ENCODE measurements at regions not wholly inside any gene's neighbourhood (a gene's known extent, or its start where the extent isn't known, plus 50 kb on each side); places are given as distances from the start of the nearest gene placed in this dataset.

GRCh38 chr6:84854811-84855400 is 90.5 kb upstream of the TBX18 start:
- TF ChIP-seq FOXM1 (IDR thresholded peaks at IDR 0.05; ENCODE audit: borderline replicate concordance, low read depth) (no peak), NFIC (IDR thresholded peaks at IDR 0.05) (no peak), TEAD4 (IDR thresholded peaks at IDR 0.05) (no peak), EGR1 (IDR thresholded peaks at IDR 0.05) (no peak), TAF1 (IDR thresholded peaks at IDR 0.05; ENCODE audit: low read depth) (no peak), REST (IDR thresholded peaks at IDR 0.05; ENCODE audit: low read depth) (no peak), YY1 (IDR thresholded peaks at IDR 0.05; ENCODE audit: low read depth) (no peak), CREB1 (IDR thresholded peaks at IDR 0.05; ENCODE audit: low read depth) (no peak), ZBTB7A (IDR thresholded peaks at IDR 0.05; ENCODE audit: low read depth) (no peak), RAD21 (IDR thresholded peaks at IDR 0.05; ENCODE audit: low read depth) (no peak), CEBPB (IDR thresholded peaks at IDR 0.05) (no peak), USF1 (IDR thresholded peaks at IDR 0.05) (no peak), EP300 (IDR thresholded peaks at IDR 0.05; ENCODE audit: borderline replicate concordance) (no peak), MAX (IDR thresholded peaks at IDR 0.05) (no peak), TCF12 (IDR thresholded peaks at IDR 0.05; ENCODE audit: low read depth) (no peak)

- no peak for TF ChIP-seq RAD21 (IDR thresholded peaks at IDR 0.05; ENCODE audit: low read depth)
- TF ChIP-seq REST (IDR thresholded peaks at IDR 0.05; ENCODE audit: low read depth) = no peak
- no peak for TF ChIP-seq TAF1 (IDR thresholded peaks at IDR 0.05; ENCODE audit: low read depth)
- TF ChIP-seq USF1 (IDR thresholded peaks at IDR 0.05) = no peak
- no peak for TF ChIP-seq TCF12 (IDR thresholded peaks at IDR 0.05; ENCODE audit: low read depth)
- no peak for TF ChIP-seq YY1 (IDR thresholded peaks at IDR 0.05; ENCODE audit: low read depth)
- TF ChIP-seq CREB1 (IDR thresholded peaks at IDR 0.05; ENCODE audit: low read depth) = no peak
- no peak for TF ChIP-seq FOXM1 (IDR thresholded peaks at IDR 0.05; ENCODE audit: borderline replicate concordance, low read depth)
- no peak for TF ChIP-seq NFIC (IDR thresholded peaks at IDR 0.05)
- no peak for TF ChIP-seq CEBPB (IDR thresholded peaks at IDR 0.05)
- no peak for TF ChIP-seq TEAD4 (IDR thresholded peaks at IDR 0.05)
- no peak for TF ChIP-seq ZBTB7A (IDR thresholded peaks at IDR 0.05; ENCODE audit: low read depth)
Measured at GRCh38 chr6:84853901-84854300, 89.5 kb upstream of the TBX18 start.

GRCh38 chr6:84848960-84849359 is 84.6 kb upstream of the TBX18 start:
- no peak for TF ChIP-seq YY1 (IDR thresholded peaks at IDR 0.05; ENCODE audit: low read depth)
- no peak for TF ChIP-seq EP300 (IDR thresholded peaks at IDR 0.05; ENCODE audit: borderline replicate concordance)
- TF ChIP-seq TCF12 (IDR thresholded peaks at IDR 0.05; ENCODE audit: low read depth) = no peak
- TF ChIP-seq USF1 (IDR thresholded peaks at IDR 0.05) = no peak
- no peak for TF ChIP-seq RAD21 (IDR thresholded peaks at IDR 0.05; ENCODE audit: low read depth)

- TF ChIP-seq TAF1 (IDR thresholded peaks at IDR 0.05; ENCODE audit: low read depth) (no peak), NFIC (IDR thresholded peaks at IDR 0.05) (no peak), EP300 (IDR thresholded peaks at IDR 0.05; ENCODE audit: borderline replicate concordance) (no peak), CREB1 (IDR thresholded peaks at IDR 0.05; ENCODE audit: low read depth) (no peak), RAD21 (IDR thresholded peaks at IDR 0.05; ENCODE audit: low read depth) (no peak), TEAD4 (IDR thresholded peaks at IDR 0.05) (no peak), ZBTB7A (IDR thresholded peaks at IDR 0.05; ENCODE audit: low read depth) (no peak), TCF12 (IDR thresholded peaks at IDR 0.05; ENCODE audit: low read depth) (no peak), FOXM1 (IDR thresholded peaks at IDR 0.05; ENCODE audit: borderline replicate concordance, low read depth) (no peak), MAX (IDR thresholded peaks at IDR 0.05) (no peak), REST (IDR thresholded peaks at IDR 0.05; ENCODE audit: low read depth) (no peak), CEBPB (IDR thresholded peaks at IDR 0.05) (no peak), EGR1 (IDR thresholded peaks at IDR 0.05) (no peak), YY1 (IDR thresholded peaks at IDR 0.05; ENCODE audit: low read depth) (no peak), USF1 (IDR thresholded peaks at IDR 0.05) (no peak)
Measured at GRCh38 chr6:84847390-84848160, 83.2 kb upstream of the TBX18 start.

Data from Ishikawa (cell line).